B cell (primary cell): ENCODE measurements at regions not wholly inside any gene's neighbourhood (a gene's known extent, or its start where the extent isn't known, plus 50 kb on each side); places are given as distances from the start of the nearest gene placed in this dataset.
"Not testable (repeated sequence)": the region's sequence is repeated elsewhere in the genome, so short reads cannot be mapped to it uniquely, and the experiment has no call there.

Experiments used
- CTCF ChIP-seq: fragments of 200-600 bp; IDR thresholded peaks from one replicate; pipeline ENCODE4 v1.8.0; 2022; ENCODE audit warnings: antibody characterized with exemption, mild to moderate bottlenecking
- EZH2 ChIP-seq: IDR thresholded peaks from 2 replicates; pipeline ENCODE4 v1.6.1; 2012; ENCODE audit warnings: borderline replicate concordance, low read depth, mild to moderate bottlenecking, moderate library complexity, low read length; ENCODE audit not compliant: insufficient read depth, poor library complexity, severe bottlenecking

DNA sequence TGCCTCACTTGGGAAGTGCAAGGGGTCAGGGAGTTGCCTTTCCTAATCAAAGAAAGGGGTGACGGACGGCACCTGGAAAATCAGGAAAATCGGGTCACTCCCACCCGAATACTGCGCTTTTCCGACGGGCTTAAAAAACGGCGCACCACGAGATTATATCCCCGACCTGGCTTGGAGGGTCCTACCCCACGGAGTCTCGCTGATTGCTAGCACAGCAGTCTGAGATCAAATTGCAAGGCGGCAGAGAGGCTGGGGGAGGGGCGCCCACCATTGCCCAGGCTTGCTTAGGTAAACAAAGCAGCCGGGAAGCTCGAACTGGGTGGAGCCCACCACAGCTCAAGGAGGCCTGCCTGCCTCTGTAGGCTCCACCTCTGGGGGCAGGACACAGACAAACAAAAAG, 489.5 kb downstream of the PLPP3 start:
- not testable (repeated sequence) for TF ChIP-seq EZH2, CTCF
